AG04450 (cell line): ENCODE measurements at regions not wholly inside any gene's neighbourhood (a gene's known extent, or its start where the extent isn't known, plus 50 kb on each side); places are given as distances from the start of the nearest gene placed in this dataset.
"Not testable (repeated sequence)": the region's sequence is repeated elsewhere in the genome, so short reads cannot be mapped to it uniquely, and the experiment has no call there.

Experiments used
- CTCF ChIA-PET: fragments of 300-600, 350-600 bp; formaldehyde crosslinking; extraction: SDS; loops from one replicate; lab custom pipeline; 2022; ENCODE audit warnings: antibody characterized with exemption, inconsistent platforms; lab: Charles Lee
- POLR2A ChIA-PET: fragments of 350-600 bp; formaldehyde crosslinking; extraction: SDS; loops from one replicate; lab custom pipeline; 2021; ENCODE audit warnings: antibody characterized with exemption, inconsistent platforms; lab: Yijun Ruan, JAX
- DNase-seq: peaks from one replicate; pipeline ENCODE4 v3.0.0-alpha.2; 2011; ENCODE audit warnings: low read depth, low spot score
- H3K27ac ChIP-seq: one replicate; pipeline ENCODE4 v1.5.1; 2012; ENCODE audit warnings: low read depth, low read length, control low read depth
- H3K27me3 ChIP-seq: one replicate; pipeline ENCODE4 v1.6.0; 2012; ENCODE audit warnings: low read length; ENCODE audit not compliant: control insufficient read depth, insufficient read depth
- H3K4me3 ChIP-seq: 2 replicates; pipeline ENCODE4 v1.5.1; 2011; ENCODE audit warnings: mild to moderate bottlenecking, low read depth, low read length, control low read depth
- H3K9me3 ChIP-seq: 2 replicates; pipeline ENCODE4 v1.5.1; 2012; ENCODE audit warnings: low read length; ENCODE audit not compliant: control insufficient read depth, insufficient read depth
- CTCF ChIP-seq: IDR thresholded peaks from 2 replicates; pipeline ENCODE4 v1.5.1; 2011; ENCODE audit warnings: low read depth, low read length, control low read depth, inconsistent platforms

- CTCF ChIA-PET: interaction anchor here (0.6 kb wide), 1 partner anchor 38 kb away, joined by 3 read pairs; no protein-coding TSS in a partner anchor
- no peaks in the 10 kb centered on the region for H3K9me3 ChIP-seq
- POLR2A ChIA-PET: no interaction called here
- no peak for DNase-seq
- peaks cover 6% of the 10 kb centered on the region for H3K27me3 ChIP-seq
- no peak for TF ChIP-seq CTCF
- no peak overlapping the region for H3K27ac ChIP-seq
- H3K4me3 ChIP-seq: no peak overlapping the region
Observed at GRCh38 chr18:21960189-21960588, 209.2 kb upstream of the GATA6 start.

- no peak overlapping the region for H3K27ac ChIP-seq
- ChIA-PET POLR2A (no interaction called here), CTCF (interaction anchor here (0.6 kb wide), 1 partner anchor 35 kb away, joined by 3 read pairs; no protein-coding TSS in a partner anchor)
- peaks cover 4% of the 10 kb centered on the region for H3K27me3 ChIP-seq
- H3K9me3 ChIP-seq: no peaks in the 10 kb centered on the region
- H3K4me3 ChIP-seq: no peak overlapping the region
- TF ChIP-seq CTCF: no peak
- no peak for DNase-seq
Observed at GRCh38 chr18:21963336-21963735, 206.1 kb upstream of the GATA6 start.

GRCh38 chr18:21968338-21968737 lies 201.1 kb upstream of the GATA6 start:
- ChIA-PET CTCF (interaction anchor here (0.7 to 1.2 kb wide), 2 partner anchors 17 to 53 kb away, joined by 3 to 4 read pairs; no protein-coding TSS in a partner anchor), POLR2A (no interaction called here)
- TF ChIP-seq CTCF: no peak
- Histone ChIP-seq H3K27ac (no peak overlapping the region), H3K9me3 (no peaks in the 10 kb centered on the region), H3K27me3 (peaks cover 2% of the 10 kb centered on the region), H3K4me3 (no peak overlapping the region)
- DNase-seq: no peak

- H3K27ac ChIP-seq: no peak overlapping the region
- no peaks in the 10 kb centered on the region for H3K9me3 ChIP-seq
- no peak for TF ChIP-seq CTCF
- ChIA-PET POLR2A (no interaction called here), CTCF (no interaction called here)
- no peak overlapping the region for H3K4me3 ChIP-seq
- DNase-seq: no peak
- H3K27me3 ChIP-seq: peaks cover 2% of the 10 kb centered on the region
Observed at GRCh38 chr18:21972281-21972680, 197.1 kb upstream of the GATA6 start.

- H3K4me3 ChIP-seq, H3K27ac ChIP-seq, POLR2A ChIA-PET, DNase-seq, H3K27me3 ChIP-seq, H3K9me3 ChIP-seq: not testable (repeated sequence)
- CTCF ChIA-PET: interaction anchor here (0.5 to 1.3 kb wide), 3 partner anchors 12 to 21 kb away, joined by 3 to 4 read pairs (median 3); no protein-coding TSS in a partner anchor
Observed at GRCh38 chr18:21975954-21976353, 193.4 kb upstream of the GATA6 start.
